CD14-positive monocyte (primary cell): ENCODE measurements at regions not wholly inside any gene's neighbourhood (a gene's known extent, or its start where the extent isn't known, plus 50 kb on each side); places are given as distances from the start of the nearest gene placed in this dataset.

ENCODE experiments used
- DNase-seq, 3 donors: peaks; one replicate each; pipeline ENCODE4 v3.0.0-alpha.2; 2011 to 2022
- H2AFZ ChIP-seq: 2 replicates; pipeline ENCODE4 v1.6.0; 2012; ENCODE audit warnings: mild to moderate bottlenecking, low read depth, low read length, inconsistent platforms; ENCODE audit not compliant: insufficient read depth, poor library complexity, severe bottlenecking
- H3K27ac ChIP-seq, 2 donors: 1 replicate in 1 of 2; 2 replicates in 1 of 2; pipeline ENCODE4 v1.5.1; 2012 to 2013; ENCODE audit warnings: low read length in 2 of 2, control low read depth in 1 of 2, inconsistent platforms in 1 of 2, low read depth in 1 of 2, mild to moderate bottlenecking in 1 of 2
- H3K27me3 ChIP-seq, 2 donors: one replicate each; pipeline versions ENCODE4 v1.6.0 to v1.6.1; 2011 to 2013; ENCODE audit warnings: low read length in 2 of 2; ENCODE audit not compliant: control insufficient read depth in 2 of 2, insufficient read depth in 2 of 2
- H3K36me3 ChIP-seq, 2 donors: replicated peaks in 1 of 2; 1 replicate in 1 of 2; 2 replicates in 1 of 2; pipeline versions ENCODE4 v1.5.1 to v1.6.1; 2012 to 2013; ENCODE audit warnings: low read length in 2 of 2, control low read depth in 1 of 2, inconsistent platforms in 1 of 2, mild to moderate bottlenecking in 1 of 2; ENCODE audit not compliant: insufficient read depth in 2 of 2, control insufficient read depth in 1 of 2
- H3K4me1 ChIP-seq, 2 donors: 1 replicate in 1 of 2; 2 replicates in 1 of 2; pipeline versions ENCODE4 v1.5.1 to v1.6.1; 2012 to 2013; ENCODE audit warnings: low read length in 2 of 2, control low read depth in 1 of 2, inconsistent platforms in 1 of 2, mild to moderate bottlenecking in 1 of 2, moderate library complexity in 1 of 2; ENCODE audit not compliant: insufficient read depth in 2 of 2, control insufficient read depth in 1 of 2
- H3K4me2 ChIP-seq: replicated peaks from 2 replicates; pipeline ENCODE3; 2012; ENCODE audit warnings: low read length, moderate library complexity, mild to moderate bottlenecking; ENCODE audit not compliant: poor library complexity, severe bottlenecking; ENCODE audit errors: extremely low read depth
- H3K4me3 ChIP-seq, 3 experiments: fragments of 200-600 bp in 1 of 3; sonication (generic) in 1 of 3; replicated peaks in 1 of 3; 1 replicate in 2 of 3; 2 replicates in 1 of 3; pipeline ENCODE4 v1.5.1; 2011 to 2013; ENCODE audit warnings: low read length in 3 of 3, mild to moderate bottlenecking in 3 of 3, control low read depth in 2 of 3, low read depth in 2 of 3, inconsistent platforms in 1 of 3, moderate library complexity in 1 of 3
- H3K79me2 ChIP-seq: 2 replicates; pipeline ENCODE4 v1.6.0; 2012; ENCODE audit warnings: mild to moderate bottlenecking, control low read depth, inconsistent platforms, low read length, moderate library complexity; ENCODE audit not compliant: insufficient read depth
- H3K9ac ChIP-seq: 2 replicates; pipeline ENCODE4 v1.6.0; 2017; ENCODE audit warnings: low read length, mild to moderate bottlenecking; ENCODE audit not compliant: insufficient read depth, poor library complexity, severe bottlenecking
- H3K9me3 ChIP-seq, 2 donors: replicated peaks in 1 of 2; 1 replicate in 1 of 2; 2 replicates in 1 of 2; pipeline versions ENCODE4 v1.5.1 to v1.6.1; 2012 to 2013; ENCODE audit warnings: low read length in 2 of 2, control low read depth in 1 of 2; ENCODE audit not compliant: control insufficient read depth in 1 of 2, insufficient read depth in 1 of 2
- H4K20me1 ChIP-seq: 2 replicates; pipeline ENCODE4 v1.6.0; 2012; ENCODE audit warnings: mild to moderate bottlenecking, low read length, control low read depth, moderate library complexity; ENCODE audit not compliant: insufficient read depth
- H3K27ac Mint-ChIP-seq, 7 donors: one replicate each; pipeline ENCODE4 v1.8.0; 2020; ENCODE audit warnings: mild to moderate bottlenecking in 7 of 7, mixed read lengths in 7 of 7, moderate library complexity in 6 of 7, inconsistent platforms in 2 of 7
- H3K27me3 Mint-ChIP-seq, 3 donors: one replicate each; pipeline ENCODE4 v1.8.0; 2021 to 2022; ENCODE audit warnings: low read depth in 3 of 3, mild to moderate bottlenecking in 3 of 3, mixed read lengths in 3 of 3, moderate library complexity in 3 of 3, inconsistent platforms in 1 of 3
- H3K36me3 Mint-ChIP-seq, 2 donors: one replicate each; pipeline ENCODE4 v1.8.0; 2020; ENCODE audit warnings: mixed read lengths in 2 of 2, inconsistent platforms in 1 of 2, mild to moderate bottlenecking in 1 of 2
- H3K4me1 Mint-ChIP-seq: one replicate; pipeline ENCODE4 v1.8.0; 2020; ENCODE audit warnings: mild to moderate bottlenecking, mixed read lengths
- H3K4me3 Mint-ChIP-seq, 2 donors: one replicate each; pipeline ENCODE4 v1.8.0; 2020; ENCODE audit warnings: mild to moderate bottlenecking in 2 of 2, mixed read lengths in 2 of 2, moderate library complexity in 1 of 2
- H3K9me3 Mint-ChIP-seq, 7 donors: one replicate each; pipeline ENCODE4 v1.8.0; 2020 to 2022; ENCODE audit warnings: mixed read lengths in 7 of 7, mild to moderate bottlenecking in 6 of 7, moderate library complexity in 6 of 7, inconsistent platforms in 2 of 7
- CTCF ChIP-seq: fragments of 200-600 bp; IDR thresholded peaks from one replicate; pipeline ENCODE4 v1.8.0; 2022; ENCODE audit warnings: antibody characterized with exemption, mild to moderate bottlenecking
- WGBS: methylation state at CpG from one replicate; pipeline ENCODE4 v1.1.5; 2013; ENCODE audit warnings: missing lambda C conversion rate; ENCODE audit not compliant: insufficient coverage; 5-methylcytosine and 5-hydroxymethylcytosine counted together
- intact Hi-C, 2 donors: fragments of 100-400 bp; cut with micrococcal nuclease; formaldehyde crosslinking; loops; one replicate each; pipeline versions ENCODE4 v1.15.0 to v1.15.1; 2023

DNA sequence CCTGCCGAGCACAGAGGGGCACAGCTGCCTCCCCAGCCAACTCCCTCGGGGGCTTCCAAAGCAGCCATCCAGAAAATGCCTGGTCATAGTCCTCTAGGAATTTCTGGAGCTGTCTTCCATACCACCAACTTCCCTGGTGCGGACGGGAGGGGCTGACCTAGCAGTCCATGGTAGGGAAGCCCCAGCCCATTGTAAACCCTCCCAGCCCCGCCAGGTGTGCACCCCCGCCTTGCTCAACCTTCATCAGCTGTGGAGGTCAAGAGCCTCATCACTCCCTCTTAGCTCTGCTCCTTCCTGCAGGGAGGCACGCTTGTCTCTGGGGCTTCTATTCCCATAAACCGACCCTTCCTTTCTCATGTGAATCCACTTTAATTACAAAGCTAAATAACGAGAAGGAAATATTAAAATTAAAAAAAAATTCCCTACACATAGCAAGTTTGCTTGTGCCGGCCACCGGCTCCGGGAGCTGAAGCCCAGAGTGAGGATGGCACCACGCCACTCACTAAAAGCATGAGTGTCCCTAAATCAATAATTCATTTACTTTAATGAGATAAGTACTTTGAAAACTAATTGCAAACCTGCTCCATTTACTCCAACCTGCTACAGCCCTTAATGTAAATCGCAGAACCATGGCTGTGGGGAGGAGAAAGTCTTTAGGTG is 181.4 kb downstream of the ENGASE start:
- Mint-ChIP-seq H3K36me3 (no peaks in the 10 kb centered on the region), H3K9me3 (no peaks in the 10 kb centered on the region), H3K4me3 (no peak overlapping the region), H3K27ac (no peak overlapping the region), H3K27me3 (peaks cover 22 to 33% (median 29%) of the 10 kb centered on the region in 3 donors), H3K4me1 (no peaks in the 10 kb centered on the region)
- no peaks in the 10 kb centered on the region for H3K79me2 ChIP-seq
- no peaks in the 10 kb centered on the region for H3K36me3 ChIP-seq
- intact Hi-C loops = no loop called here
- H2AFZ ChIP-seq = no peak overlapping the region
- TF ChIP-seq CTCF = no peak
- no peaks in the 10 kb centered on the region for H4K20me1 ChIP-seq
- no peaks in the 10 kb centered on the region for H3K27me3 ChIP-seq
- H3K4me2 ChIP-seq = no peak overlapping the region
- no peak overlapping the region for H3K9ac ChIP-seq
- DNase-seq = no peak
- no peak overlapping the region for H3K27ac ChIP-seq
- H3K4me3 ChIP-seq = no peak overlapping the region
- H3K9me3 ChIP-seq = no peaks in the 10 kb centered on the region
- 92% methylated on average over 8 of the region's 14 CpGs for WGBS
- H3K4me1 ChIP-seq = no peaks in the 10 kb centered on the region

GRCh38 chr17:79255456-79255855 is 180.8 kb downstream of the ENGASE start:
- DNase-seq = no peak
- WGBS = 82% methylated on average over 7 of the region's 11 CpGs
- no peaks in the 10 kb centered on the region for H3K9me3 Mint-ChIP-seq
- no peaks in the 10 kb centered on the region for H3K36me3 Mint-ChIP-seq
- no peak for TF ChIP-seq CTCF
- H3K27me3 Mint-ChIP-seq = peaks cover 25 to 33% (median 32%) of the 10 kb centered on the region in 3 donors
- no peaks in the 10 kb centered on the region for H3K4me1 Mint-ChIP-seq
- Histone ChIP-seq H3K9ac (no peak overlapping the region), H3K79me2 (no peaks in the 10 kb centered on the region), H3K36me3 (no peaks in the 10 kb centered on the region), H2AFZ (no peak overlapping the region), H4K20me1 (no peaks in the 10 kb centered on the region), H3K27ac (no peak overlapping the region), H3K4me2 (no peak overlapping the region), H3K4me3 (no peak overlapping the region), H3K4me1 (no peaks in the 10 kb centered on the region), H3K9me3 (no peaks in the 10 kb centered on the region), H3K27me3 (no peaks in the 10 kb centered on the region)
- H3K27ac Mint-ChIP-seq = no peak overlapping the region
- intact Hi-C loops = no loop called here
- H3K4me3 Mint-ChIP-seq = no peak overlapping the region
